HT-29 (cell line): ENCODE measurements at regions not wholly inside any gene's neighbourhood (a gene's known extent, or its start where the extent isn't known, plus 50 kb on each side); places are given as distances from the start of the nearest gene placed in this dataset.
A peak's percentile ranks its signal among the peaks of the same experiment; 100 is the strongest.

ENCODE experiments used
- DNase-seq: peaks from one replicate; pipeline ENCODE4 v3.0.0-alpha.2; 2015; ENCODE audit warnings: low spot score

GRCh38 chr5:34484216-34484920 lies 171.8 kb upstream of the RAI14 start:
- no peak for DNase-seq

GRCh38 chr5:34485768-34486030 lies 170.4 kb upstream of the RAI14 start:
- no peak for DNase-seq

GRCh38 chr5:34486160-34486848 lies 169.8 kb upstream of the RAI14 start:
- DNase-seq, result peak; percentile 96

GRCh38 chr5:34486849-34487158 lies 169.3 kb upstream of the RAI14 start:
- no peak for DNase-seq

DNA sequence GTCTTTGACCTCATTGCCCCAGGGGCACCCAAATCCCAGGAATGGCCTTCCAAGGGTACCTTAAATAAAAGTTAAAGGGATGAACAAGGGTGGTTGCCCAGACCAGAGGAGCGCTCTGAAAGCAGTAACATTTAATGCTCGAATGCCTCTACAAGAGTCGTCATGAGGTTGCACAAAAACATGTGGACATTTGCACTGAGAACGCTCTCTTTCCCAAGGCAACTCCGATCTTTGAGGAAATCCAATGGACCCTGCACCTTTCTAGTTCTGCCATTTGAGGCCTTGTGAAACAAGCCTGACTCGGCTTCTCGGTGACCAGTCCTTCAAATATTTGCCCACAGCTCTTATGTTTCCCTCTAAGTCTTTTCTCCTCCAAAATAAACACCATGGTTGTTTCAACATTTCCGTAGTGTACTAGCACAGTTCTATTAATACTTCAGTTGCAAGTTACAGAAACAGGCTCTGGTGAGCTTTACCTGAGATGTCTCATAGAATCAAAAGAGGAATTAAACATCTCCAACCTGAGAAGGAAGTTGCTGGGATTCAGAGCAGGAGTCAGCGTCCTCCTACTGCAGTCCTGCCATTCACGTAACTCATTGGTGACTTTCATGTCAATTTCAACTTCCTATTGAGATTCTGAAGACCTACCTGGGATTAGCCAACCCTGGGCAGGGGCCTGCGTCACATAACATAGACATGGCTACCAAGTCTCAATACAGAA lies 168.8 kb upstream of the RAI14 start:
- DNase-seq, result no peak

DNA sequence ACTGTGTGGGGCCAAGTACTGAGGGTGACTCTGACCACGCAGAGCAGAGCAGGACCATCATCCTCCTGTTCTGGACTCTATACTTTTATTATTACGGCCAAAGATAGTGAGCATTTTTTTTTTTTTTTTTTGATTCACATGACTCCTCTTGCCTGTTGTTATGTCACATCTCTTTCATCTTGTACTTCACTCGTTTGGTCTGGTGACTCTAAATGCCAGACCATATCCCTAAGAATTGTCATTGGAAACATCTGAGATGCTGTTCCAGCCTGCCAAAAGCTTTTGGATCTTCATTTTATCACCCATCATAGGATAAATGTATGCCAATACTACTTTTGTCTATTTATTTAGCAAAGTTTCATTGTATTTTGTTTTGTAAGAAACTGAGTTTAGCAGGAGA lies 168.2 kb upstream of the RAI14 start:
- no peak for DNase-seq

- DNase-seq, result no peak
Measured at GRCh38 chr5:34488984-34489383, 167.1 kb upstream of the RAI14 start.

- no peak for DNase-seq
Measured at GRCh38 chr5:34490506-34491250, 165.4 kb upstream of the RAI14 start.

DNA sequence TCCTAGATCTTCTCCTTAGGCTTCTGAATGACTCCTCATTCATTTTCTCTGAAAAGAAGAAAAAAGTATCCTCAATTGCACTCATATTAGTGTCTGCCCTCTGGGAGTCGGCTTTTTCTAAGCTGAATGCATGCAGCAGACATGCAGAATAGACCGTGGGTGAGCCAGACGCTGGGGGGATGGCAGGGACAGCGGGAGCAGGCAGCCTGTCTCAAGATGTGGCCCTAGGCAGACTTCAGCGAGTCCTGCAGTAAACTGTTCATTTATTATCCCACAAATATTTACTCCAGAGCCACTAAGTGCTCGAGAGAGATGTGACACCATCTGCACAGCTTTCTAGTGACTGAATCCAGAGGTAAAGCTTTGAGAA lies 164.9 kb upstream of the RAI14 start:
- no peak for DNase-seq

- DNase-seq, result no peak
Measured at GRCh38 chr5:34494111-34494755, 161.9 kb upstream of the RAI14 start.

DNA sequence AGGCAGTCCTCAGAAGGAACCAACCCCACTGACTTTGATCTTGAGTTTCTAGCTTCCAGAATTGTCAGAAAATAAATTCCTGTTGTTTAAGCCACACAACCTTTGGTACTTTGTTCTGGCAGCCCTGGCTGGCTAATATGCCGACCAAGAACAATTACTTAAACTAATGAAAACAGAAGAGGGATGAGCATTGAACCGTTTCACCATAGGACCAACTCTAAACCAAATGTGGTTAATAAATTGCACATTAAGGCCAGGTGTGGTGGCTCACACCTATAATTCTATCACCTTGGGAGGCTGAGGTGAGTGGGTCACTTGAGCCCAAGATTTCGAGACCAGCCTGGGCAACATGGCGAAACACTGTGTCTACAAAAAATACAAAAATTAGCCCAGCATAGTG lies 160.9 kb upstream of the RAI14 start:
- no peak for DNase-seq

DNA sequence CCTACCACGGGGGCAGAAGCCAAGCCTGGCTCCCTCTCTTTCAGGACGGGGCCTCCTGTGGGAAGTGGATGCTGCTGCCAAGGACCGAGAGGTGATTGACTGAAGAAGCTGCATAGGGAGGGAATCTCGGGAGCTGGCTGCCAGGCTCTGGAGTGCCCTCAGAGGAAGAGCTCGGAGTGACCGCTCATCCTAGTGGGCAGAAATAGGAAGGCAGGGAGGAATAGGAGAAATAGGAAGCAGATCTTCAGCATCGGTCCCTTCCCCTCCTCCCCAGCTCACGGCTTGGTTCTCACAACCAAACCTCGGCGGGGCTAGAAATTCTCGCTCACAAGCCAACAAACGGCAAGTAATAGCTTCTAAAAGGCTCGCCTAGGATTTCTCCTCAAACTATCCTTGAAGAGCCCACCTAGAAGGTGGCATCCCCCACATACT lies 159.9 kb upstream of the RAI14 start:
- DNase-seq, result no peak

- no peak for DNase-seq
Measured at GRCh38 chr5:34496701-34497469, 159.2 kb upstream of the RAI14 start.

DNA sequence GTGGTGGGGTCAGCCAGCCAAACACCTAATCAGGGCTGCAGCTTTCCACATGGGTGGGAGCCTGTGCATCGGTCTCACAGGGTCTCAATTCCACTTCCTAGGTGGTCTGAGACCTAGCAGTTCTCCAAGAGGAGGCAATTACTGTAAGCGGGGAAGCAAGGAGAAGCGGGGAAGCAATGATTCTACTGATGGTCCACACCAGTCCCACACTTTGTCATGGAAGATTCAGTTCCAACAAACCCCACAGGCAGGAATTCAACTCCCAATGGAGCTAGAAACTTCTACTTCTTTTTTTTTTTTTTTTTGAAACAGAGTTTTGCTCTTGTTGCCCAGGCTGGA lies 158.7 kb upstream of the RAI14 start:
- no peak for DNase-seq

DNA sequence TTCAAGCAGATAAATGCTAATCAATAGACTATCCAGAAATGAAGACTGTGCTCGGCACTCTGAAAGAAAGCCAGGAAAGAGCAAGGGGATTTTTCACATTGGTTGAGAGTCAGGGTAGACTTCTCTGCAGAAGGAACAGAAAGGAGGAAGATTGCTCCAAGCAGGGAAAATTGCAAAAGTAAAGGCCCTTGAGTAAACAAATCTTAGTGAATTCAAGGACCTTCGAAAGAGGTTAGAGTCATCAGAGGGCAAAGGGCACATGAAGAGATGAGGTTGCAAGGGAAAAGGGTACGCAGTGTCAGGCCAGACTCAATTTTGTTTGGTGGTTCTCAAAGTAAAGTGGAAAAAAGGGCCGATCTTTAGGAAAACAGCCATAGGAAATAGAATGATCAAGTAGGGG lies 157.6 kb upstream of the RAI14 start:
- DNase-seq, result no peak

DNA sequence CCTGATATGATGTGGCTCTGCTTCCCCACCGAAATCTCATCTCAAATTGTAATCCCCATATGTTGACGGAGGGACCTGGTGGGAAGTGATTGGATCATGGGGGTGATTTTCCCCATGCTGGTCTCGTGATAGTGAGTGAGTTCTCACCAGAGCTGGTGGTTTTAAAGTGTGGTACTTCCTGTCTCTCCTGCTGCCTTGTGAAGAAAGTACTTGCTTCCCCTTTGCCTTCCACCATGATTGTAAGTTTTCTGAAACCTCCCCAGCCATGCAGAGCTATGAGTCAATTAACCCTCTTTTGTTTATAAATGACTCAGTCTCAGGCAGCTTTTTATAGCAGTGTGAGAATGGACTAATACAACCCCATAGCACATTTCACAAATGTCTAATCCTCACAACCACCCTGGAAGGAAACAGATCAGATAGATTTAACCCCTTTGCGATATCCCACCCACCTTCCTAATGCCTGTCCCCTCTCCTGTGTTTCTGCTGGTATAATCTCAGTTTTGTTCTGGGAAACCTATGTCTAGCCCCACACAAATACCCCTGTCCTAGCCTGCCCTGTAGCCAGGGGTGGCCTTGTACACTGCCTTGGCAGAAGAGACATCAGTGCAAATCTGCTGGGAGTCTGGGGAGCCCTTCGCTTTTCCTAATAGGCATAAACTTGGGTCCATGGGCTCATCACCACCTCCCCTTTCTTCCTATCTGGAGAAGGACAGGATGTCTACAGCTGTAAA lies 157.0 kb upstream of the RAI14 start:
- no peak for DNase-seq

- no peak for DNase-seq
Measured at GRCh38 chr5:34500236-34500847, 155.8 kb upstream of the RAI14 start.

DNA sequence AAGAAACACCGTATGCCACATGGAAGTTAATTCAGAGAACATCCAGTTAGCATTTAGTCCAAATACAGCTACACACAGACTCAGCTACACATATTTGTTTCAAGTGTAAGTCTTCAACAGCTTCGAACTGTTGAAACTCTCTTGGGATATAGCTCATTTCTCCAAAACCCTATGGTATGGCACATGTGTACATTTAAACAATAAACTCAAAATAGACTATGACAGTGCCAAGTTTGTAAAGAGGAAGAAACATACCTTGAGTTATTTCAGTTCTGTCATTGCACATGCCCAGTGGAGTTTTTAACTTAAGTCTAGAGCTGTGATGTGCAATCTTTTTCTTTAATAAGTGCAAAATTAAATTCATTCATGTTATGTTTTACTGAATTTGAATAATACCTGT lies 155.1 kb upstream of the RAI14 start:
- no peak for DNase-seq

- DNase-seq, result no peak
Measured at GRCh38 chr5:34501840-34502239, 154.3 kb upstream of the RAI14 start.

GRCh38 chr5:34502581-34502980 lies 153.5 kb upstream of the RAI14 start:
- DNase-seq, result no peak
